ENCODE measurements at regions not wholly inside any gene's neighbourhood (a gene's known extent, or its start where the extent isn't known, plus 50 kb on each side); places are given as distances from the start of the nearest gene placed in this dataset.

DNA sequence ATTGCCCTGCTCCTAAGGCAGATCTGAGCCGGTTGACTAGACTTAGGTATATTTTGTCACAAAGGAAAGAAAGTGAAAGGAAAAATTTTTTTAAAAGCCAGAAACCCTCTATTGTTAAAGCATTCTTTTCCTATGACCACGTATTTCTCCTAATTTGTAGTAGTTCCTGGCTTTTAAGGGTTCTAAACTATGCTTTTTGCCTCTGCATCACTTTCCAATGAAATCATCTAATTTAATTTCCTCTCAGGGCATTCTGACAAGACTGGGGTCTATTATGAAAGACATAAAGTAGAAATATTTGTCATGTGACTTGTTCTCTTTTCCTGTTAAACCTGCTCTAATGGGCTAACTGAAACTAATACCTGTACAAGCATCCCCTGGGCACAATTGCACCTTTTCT lies 233.0 kb upstream of the PRR20A start:
- H3K36me3 ChIP-seq (replicated peaks in 1 of 2; ENCODE audit: insufficient read depth in 1 of 2, low read depth in 2 of 2): no peaks in the 10 kb centered on the region
- 50 to 54% methylated on average over 2 of the region's 2 CpGs for WGBS, 2 donors
- intact Hi-C loops (cut with DNase I): no loop called here
- no peaks in the 10 kb centered on the region for H3K9me3 ChIP-seq
- no peaks in the 10 kb centered on the region for H3K27me3 ChIP-seq
- H3K4me3 ChIP-seq: no peak overlapping the region
- ATAC-seq: no peak
- no peak for DNase-seq
- TF ChIP-seq POLR2A (IDR thresholded peaks at IDR 0.05): no peak
- TF ChIP-seq, protein P1, sequence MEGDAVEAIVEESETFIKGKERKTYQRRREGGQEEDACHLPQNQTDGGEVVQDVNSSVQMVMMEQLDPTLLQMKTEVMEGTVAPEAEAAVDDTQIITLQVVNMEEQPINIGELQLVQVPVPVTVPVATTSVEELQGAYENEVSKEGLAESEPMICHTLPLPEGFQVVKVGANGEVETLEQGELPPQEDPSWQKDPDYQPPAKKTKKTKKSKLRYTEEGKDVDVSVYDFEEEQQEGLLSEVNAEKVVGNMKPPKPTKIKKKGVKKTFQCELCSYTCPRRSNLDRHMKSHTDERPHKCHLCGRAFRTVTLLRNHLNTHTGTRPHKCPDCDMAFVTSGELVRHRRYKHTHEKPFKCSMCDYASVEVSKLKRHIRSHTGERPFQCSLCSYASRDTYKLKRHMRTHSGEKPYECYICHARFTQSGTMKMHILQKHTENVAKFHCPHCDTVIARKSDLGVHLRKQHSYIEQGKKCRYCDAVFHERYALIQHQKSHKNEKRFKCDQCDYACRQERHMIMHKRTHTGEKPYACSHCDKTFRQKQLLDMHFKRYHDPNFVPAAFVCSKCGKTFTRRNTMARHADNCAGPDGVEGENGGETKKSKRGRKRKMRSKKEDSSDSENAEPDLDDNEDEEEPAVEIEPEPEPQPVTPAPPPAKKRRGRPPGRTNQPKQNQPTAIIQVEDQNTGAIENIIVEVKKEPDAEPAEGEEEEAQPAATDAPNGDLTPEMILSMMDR (IDR thresholded peaks at IDR 0.05): no peak
- H3K27ac ChIP-seq: no peak overlapping the region
- H3K4me1 ChIP-seq: no peaks in the 10 kb centered on the region

DNA sequence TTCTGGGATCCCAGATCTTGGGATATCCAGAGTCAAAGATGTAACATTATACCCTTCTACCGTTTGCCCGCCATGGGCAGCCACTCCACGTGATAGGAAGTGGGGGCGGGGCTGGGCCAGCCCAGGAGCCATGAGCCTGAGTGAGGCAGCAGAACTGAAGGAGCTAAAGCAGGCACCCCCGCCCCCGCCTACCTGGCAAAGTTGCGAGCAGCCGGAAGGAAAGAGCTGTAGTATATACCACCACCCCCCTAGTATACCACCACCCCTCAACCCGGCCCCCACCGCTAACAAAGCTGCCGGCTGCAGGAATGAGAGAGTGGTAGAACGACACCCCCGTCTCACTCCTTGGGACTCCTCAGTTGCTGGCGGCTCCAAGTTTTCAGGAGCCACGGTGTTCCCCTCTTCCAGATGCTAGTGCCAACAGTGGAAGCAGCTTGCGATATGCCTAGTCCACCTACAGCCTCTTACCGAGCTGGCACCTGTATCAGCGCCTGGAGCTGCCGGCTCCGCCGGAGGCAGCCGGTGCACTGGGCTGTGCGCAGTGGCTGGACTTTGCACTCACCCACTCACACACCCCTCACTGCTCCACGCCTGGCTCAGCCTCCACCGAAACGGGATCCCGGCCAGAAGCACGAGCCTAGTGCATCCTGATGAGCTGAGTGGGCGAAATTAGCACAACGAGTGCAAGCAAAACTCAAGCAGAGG lies 230.7 kb upstream of the PRR20A start:
- TF ChIP-seq, protein P1 (IDR thresholded peaks at IDR 0.05): no peak
- TF ChIP-seq POLR2A (IDR thresholded peaks at IDR 0.05): no peak
- DNase-seq: no peak
- Histone ChIP-seq H3K27me3 (no peaks in the 10 kb centered on the region), H3K9me3 (no peaks in the 10 kb centered on the region), H3K27ac (no peak overlapping the region), H3K4me1 (no peaks in the 10 kb centered on the region), H3K4me3 (no peak overlapping the region), H3K36me3 (replicated peaks in 1 of 2; ENCODE audit: insufficient read depth in 1 of 2, low read depth in 2 of 2) (no peaks in the 10 kb centered on the region)
- intact Hi-C loops (cut with DNase I): no loop called here
- 86 to 90% methylated on average over 25 to 28 of the region's 30 CpGs for WGBS, 2 donors
- ATAC-seq: no peak

DNA sequence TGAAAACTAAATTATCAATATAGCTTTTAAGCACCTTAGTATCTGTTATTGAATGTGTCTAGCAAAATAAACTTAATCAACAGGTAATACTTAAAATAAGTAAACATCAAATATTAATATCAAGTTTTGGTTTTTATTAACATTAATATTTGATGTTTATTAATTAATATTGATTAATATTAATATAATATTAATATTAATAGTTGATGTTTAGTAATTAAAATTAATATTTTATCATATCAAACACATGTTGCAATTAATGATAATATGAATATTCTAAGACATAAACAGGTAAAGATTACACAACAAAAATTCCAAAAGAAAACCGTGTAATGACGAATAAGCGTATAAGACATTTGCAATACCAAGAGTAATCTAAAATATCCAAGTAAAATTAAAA lies 222.8 kb upstream of the PRR20A start:
- DNase-seq (no peak), ATAC-seq (no peak)
- H3K9me3 ChIP-seq: no peaks in the 10 kb centered on the region
- no peak for TF ChIP-seq POLR2A (IDR thresholded peaks at IDR 0.05)
- TF ChIP-seq, protein P1 (IDR thresholded peaks at IDR 0.05): no peak
- WGBS, 2 donors: 83 to 88% methylated on average over 3 of the region's 3 CpGs
- no peak overlapping the region for H3K27ac ChIP-seq
- H3K4me3 ChIP-seq: no peak overlapping the region
- intact Hi-C loops (cut with DNase I): no loop called here
- no peaks in the 10 kb centered on the region for H3K27me3 ChIP-seq
- H3K36me3 ChIP-seq (replicated peaks in 1 of 2; ENCODE audit: insufficient read depth in 1 of 2, low read depth in 2 of 2): no peaks in the 10 kb centered on the region
- no peaks in the 10 kb centered on the region for H3K4me1 ChIP-seq

DNA sequence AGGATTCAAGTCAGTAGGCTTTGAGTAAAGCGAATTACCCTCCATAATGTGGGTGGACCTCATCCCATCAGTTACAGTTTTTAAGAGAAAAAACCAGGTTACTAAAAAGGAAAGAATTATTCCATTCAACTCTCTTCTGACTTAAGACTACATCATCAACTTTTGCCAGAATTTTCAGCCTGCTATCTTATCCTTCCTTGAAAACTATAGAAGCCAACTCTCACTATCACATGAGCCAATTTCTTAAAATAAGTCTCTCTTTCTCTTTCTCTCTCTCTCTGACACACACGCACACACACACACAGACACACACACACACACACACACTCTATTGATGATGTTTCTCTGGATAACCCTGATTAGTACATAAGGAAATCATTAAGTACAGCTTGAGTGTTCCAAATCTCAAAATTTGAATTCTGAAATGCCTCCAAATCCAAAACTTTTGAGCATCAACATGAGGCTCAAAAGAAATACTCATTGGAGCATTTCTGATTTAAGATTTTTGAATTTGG lies 217.0 kb upstream of the PRR20A start:
- DNase-seq (no peak), ATAC-seq (no peak)
- Histone ChIP-seq H3K27ac (no peak overlapping the region), H3K4me1 (no peaks in the 10 kb centered on the region), H3K9me3 (no peaks in the 10 kb centered on the region), H3K27me3 (no peaks in the 10 kb centered on the region), H3K36me3 (replicated peaks in 1 of 2; ENCODE audit: insufficient read depth in 1 of 2, low read depth in 2 of 2) (no peaks in the 10 kb centered on the region), H3K4me3 (no peak overlapping the region)
- intact Hi-C loops (cut with DNase I): no loop called here
- WGBS, 2 donors: 64 to 66% methylated on average over 2 of the region's 2 CpGs
- TF ChIP-seq, protein P1 (IDR thresholded peaks at IDR 0.05): no peak
- no peak for TF ChIP-seq POLR2A (IDR thresholded peaks at IDR 0.05)

DNA sequence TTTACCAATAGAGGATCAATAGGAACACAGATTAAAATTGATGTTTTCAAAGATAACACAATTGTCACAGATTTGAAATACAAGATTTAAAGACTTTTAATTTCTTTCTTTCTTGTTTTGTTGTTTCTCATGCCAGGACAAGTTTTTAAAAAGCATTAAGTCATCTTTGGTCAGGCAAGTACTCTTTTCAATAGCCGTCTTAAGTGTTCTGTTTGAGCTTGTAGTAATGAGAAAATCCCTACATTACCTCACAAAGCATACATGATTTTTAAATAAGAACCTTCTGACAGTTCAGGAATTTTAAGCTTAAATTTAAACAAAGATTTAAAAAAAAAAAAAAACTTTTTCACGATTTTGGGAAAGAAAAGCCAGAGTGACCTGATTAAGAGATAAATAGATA lies 216.3 kb upstream of the PRR20A start:
- DNase-seq: no peak
- H3K4me1 ChIP-seq: no peaks in the 10 kb centered on the region
- WGBS, 2 donors: 44 to 64% methylated on average over 2 of the region's 2 CpGs
- no peak overlapping the region for H3K4me3 ChIP-seq
- no peaks in the 10 kb centered on the region for H3K36me3 ChIP-seq (replicated peaks in 1 of 2; ENCODE audit: insufficient read depth in 1 of 2, low read depth in 2 of 2)
- intact Hi-C loops (cut with DNase I): no loop called here
- no peaks in the 10 kb centered on the region for H3K9me3 ChIP-seq
- TF ChIP-seq POLR2A (IDR thresholded peaks at IDR 0.05): no peak
- TF ChIP-seq, protein P1 (IDR thresholded peaks at IDR 0.05): no peak
- no peak for ATAC-seq
- H3K27ac ChIP-seq: no peak overlapping the region
- H3K27me3 ChIP-seq: no peaks in the 10 kb centered on the region
